GM12872 (cell line): ENCODE measurements at regions not wholly inside any gene's neighbourhood (a gene's known extent, or its start where the extent isn't known, plus 50 kb on each side); places are given as distances from the start of the nearest gene placed in this dataset.

Source experiments
- CTCF ChIP-seq: IDR thresholded peaks from 3 replicates; pipeline ENCODE4 v1.5.1; 2011; ENCODE audit warnings: low read depth, mild to moderate bottlenecking, low read length, moderate library complexity; ENCODE audit not compliant: insufficient read depth

- no peak for TF ChIP-seq CTCF
Observed at GRCh38 chr12:125222876-125223275, 157.6 kb downstream of the AACS start.

- no peak for TF ChIP-seq CTCF
Observed at GRCh38 chr12:125225641-125226040, 160.4 kb downstream of the AACS start.

- no peak for TF ChIP-seq CTCF
Observed at GRCh38 chr12:125228519-125229260, 163.5 kb downstream of the AACS start.

GRCh38 chr12:125229878-125230530 lies 164.8 kb downstream of the AACS start:
- no peak for TF ChIP-seq CTCF

GRCh38 chr12:125233319-125233718 lies 168.1 kb downstream of the AACS start:
- no peak for TF ChIP-seq CTCF

GRCh38 chr12:125239563-125239962 lies 174.3 kb downstream of the AACS start:
- no peak for TF ChIP-seq CTCF

- no peak for TF ChIP-seq CTCF
Observed at GRCh38 chr12:125240717-125241116, 175.5 kb downstream of the AACS start.
